GM12878 (cell line): ENCODE measurements at regions not wholly inside any gene's neighbourhood (a gene's known extent, or its start where the extent isn't known, plus 50 kb on each side); places are given as distances from the start of the nearest gene placed in this dataset.
"Not testable (repeated sequence)": the region's sequence is repeated elsewhere in the genome, so short reads cannot be mapped to it uniquely, and the experiment has no call there.

Experiments used
- ATAC-seq: fragments of 200-7000 bp; cut with Tn5 transposase; 3 replicates; pipeline ENCODE4 v1.9.1; 2020; ENCODE audit warnings: mild to moderate bottlenecking, moderate library complexity
- BruUV-seq: library from RNA; stranded (reverse); fragments of 400-500 nt; replicated peaks from 2 replicates; lab custom pipeline; 2021; lab: Mats Ljungman, UMichigan
- CTCF ChIA-PET: fragments of 300-600 bp; sonication (Branson Sonifier 250); formaldehyde crosslinking; extraction: SDS; loops from one replicate; lab custom pipeline; 2021; ENCODE audit warnings: inconsistent platforms; lab: Yijun Ruan, JAX
- POLR2A ChIA-PET: fragments of 350-600 bp; formaldehyde crosslinking; extraction: SDS; loops from one replicate; lab custom pipeline; 2021; ENCODE audit warnings: inconsistent platforms; lab: Charles Lee
- RAD21 ChIA-PET: fragments of 300-600 bp; sonication (Branson Sonifier 250); formaldehyde crosslinking; loops from one replicate; lab custom pipeline; 2023; ENCODE audit warnings: antibody characterized with exemption; ENCODE audit not compliant: unreplicated experiment; lab: Charles Lee
- SMC1A ChIA-PET: fragments of 300-600 bp; sonication (Branson Sonifier 250); formaldehyde crosslinking; loops from one replicate; lab custom pipeline; 2023; ENCODE audit not compliant: unreplicated experiment, uncharacterized antibody; lab: Charles Lee
- DNase-seq: peaks from one replicate; pipeline ENCODE4 v3.0.0-alpha.2; 2011; ENCODE audit warnings: low read depth, low spot score
- FAIRE-seq: peaks from 3 replicates; lab custom pipeline; 2011; peaks lifted over from hg19 to GRCh38; lab: Jason Lieb, UNC
- H2AFZ ChIP-seq: 2 replicates; pipeline ENCODE4 v1.6.0; 2011; ENCODE audit warnings: low read depth, low read length, control low read depth; ENCODE audit not compliant: control insufficient read depth
- H3K27ac ChIP-seq: 2 replicates; pipeline ENCODE4 v1.5.1; 2011; ENCODE audit warnings: control low read depth; ENCODE audit not compliant: control insufficient read depth, insufficient read depth
- H3K27me3 ChIP-seq, 2 experiments: replicated peaks in 1 of 2; 2 replicates each; pipeline versions ENCODE4 v1.6.0 to v1.6.1; 2011; ENCODE audit warnings: low read length in 1 of 2; ENCODE audit not compliant: control insufficient read depth in 2 of 2, insufficient read depth in 2 of 2
- H3K36me3 ChIP-seq, 2 experiments: 2 replicates each; pipeline ENCODE4 v1.5.1; 2011; ENCODE audit warnings: low read length in 1 of 2; ENCODE audit not compliant: control insufficient read depth in 2 of 2, insufficient read depth in 2 of 2
- H3K4me1 ChIP-seq: 2 replicates; pipeline ENCODE4 v1.6.1; 2011; ENCODE audit warnings: mild to moderate bottlenecking, low read length, moderate library complexity, mixed read lengths; ENCODE audit not compliant: control insufficient read depth, insufficient read depth
- H3K4me2 ChIP-seq: 2 replicates; pipeline ENCODE4 v1.6.0; 2011; ENCODE audit warnings: control low read depth; ENCODE audit not compliant: control insufficient read depth, insufficient read depth
- H3K4me3 ChIP-seq: fragments of 200-600 bp; sonication (generic); 2 replicates; pipeline ENCODE4 v1.5.1; 2016
- H3K79me2 ChIP-seq: 2 replicates; pipeline ENCODE4 v1.6.0; 2011; ENCODE audit warnings: low read length; ENCODE audit not compliant: control insufficient read depth, insufficient read depth
- H3K9ac ChIP-seq: 2 replicates; pipeline ENCODE4 v1.8.0; 2011; ENCODE audit warnings: low read length, control low read depth, mixed read lengths; ENCODE audit not compliant: control insufficient read depth, insufficient read depth
- H3K9me3 ChIP-seq: replicated peaks from 3 replicates; pipeline ENCODE4 v1.5.1; 2011; ENCODE audit warnings: mild to moderate bottlenecking, low read length; ENCODE audit not compliant: control insufficient read depth, insufficient read depth
- H4K20me1 ChIP-seq: 2 replicates; pipeline ENCODE4 v1.6.0; 2011; ENCODE audit not compliant: control insufficient read depth, insufficient read depth
- BCLAF1 ChIP-seq: fragments of 450-650 bp; IDR thresholded peaks from 2 replicates; pipeline ENCODE4 v1.6.1; 2017; ENCODE audit warnings: antibody characterized with exemption, mild to moderate bottlenecking, moderate library complexity
- CTCF ChIP-seq, 3 experiments: IDR thresholded peaks in 2 of 3; conservative IDR thresholded peaks in 1 of 3; 2 replicates each; pipeline ENCODE4 v1.5.1; 2011; ENCODE audit warnings: low read depth in 3 of 3, low read length in 3 of 3, mild to moderate bottlenecking in 3 of 3, control low read depth in 2 of 3, moderate library complexity in 2 of 3, inconsistent platforms in 1 of 3, mixed read lengths in 1 of 3; ENCODE audit not compliant: control insufficient read depth in 2 of 3, insufficient read depth in 1 of 3; ENCODE audit errors: extremely low read depth in 1 of 3
- FOXK2 ChIP-seq: fragments of 450-650 bp; IDR thresholded peaks from 2 replicates; pipeline ENCODE4 v1.6.1; 2017; ENCODE audit warnings: mild to moderate bottlenecking, moderate library complexity
- IKZF1 ChIP-seq: fragments of 450-650 bp; conservative IDR thresholded peaks from 2 replicates; pipeline ENCODE4 v1.6.1; 2017; ENCODE audit warnings: antibody characterized with exemption, mild to moderate bottlenecking
- PML ChIP-seq: IDR thresholded peaks from 2 replicates; pipeline ENCODE4 v1.6.1; 2012; ENCODE audit warnings: low read length, inconsistent platforms
- STAT1 ChIP-seq: fragments of 450-650 bp; conservative IDR thresholded peaks from 2 replicates; pipeline ENCODE4 v1.6.1; 2014; ENCODE audit warnings: antibody characterized with exemption, mild to moderate bottlenecking
- TCF3 ChIP-seq: IDR thresholded peaks from 2 replicates; pipeline ENCODE4 v1.6.1; 2012; ENCODE audit warnings: low read depth, mild to moderate bottlenecking, low read length, borderline replicate concordance; ENCODE audit not compliant: insufficient read depth
- USF2 ChIP-seq: IDR thresholded peaks from 2 replicates; pipeline ENCODE4 v1.6.1; 2011; ENCODE audit warnings: low read depth, low read length, improper control_type of control experiment, borderline replicate concordance
- WRNIP1 ChIP-seq: IDR thresholded peaks from 2 replicates; pipeline ENCODE4 v1.6.1; 2011; ENCODE audit warnings: low read depth, low read length, improper control_type of control experiment, borderline replicate concordance
- WGBS: methylation state at CpG from one replicate; pipeline ENCODE4 v1.1.6; 2016; ENCODE audit warnings: low lambda C conversion rate; ENCODE audit not compliant: insufficient replicate concordance, insufficient coverage; ENCODE audit errors: missing lambda C conversion rate; 5-methylcytosine and 5-hydroxymethylcytosine counted together
- in situ Hi-C: fragments of 300-500 bp; cut with MboI; formaldehyde crosslinking; loops from 9 replicates; pipeline ENCODE4 v1.14.3; 2018; ENCODE audit warnings: mixed read lengths
- intact Hi-C: fragments of 100-400 bp; cut with micrococcal nuclease; formaldehyde crosslinking; loops from one replicate; pipeline ENCODE4 v1.14.2; 2022; ENCODE audit not compliant: unreplicated experiment

DNA sequence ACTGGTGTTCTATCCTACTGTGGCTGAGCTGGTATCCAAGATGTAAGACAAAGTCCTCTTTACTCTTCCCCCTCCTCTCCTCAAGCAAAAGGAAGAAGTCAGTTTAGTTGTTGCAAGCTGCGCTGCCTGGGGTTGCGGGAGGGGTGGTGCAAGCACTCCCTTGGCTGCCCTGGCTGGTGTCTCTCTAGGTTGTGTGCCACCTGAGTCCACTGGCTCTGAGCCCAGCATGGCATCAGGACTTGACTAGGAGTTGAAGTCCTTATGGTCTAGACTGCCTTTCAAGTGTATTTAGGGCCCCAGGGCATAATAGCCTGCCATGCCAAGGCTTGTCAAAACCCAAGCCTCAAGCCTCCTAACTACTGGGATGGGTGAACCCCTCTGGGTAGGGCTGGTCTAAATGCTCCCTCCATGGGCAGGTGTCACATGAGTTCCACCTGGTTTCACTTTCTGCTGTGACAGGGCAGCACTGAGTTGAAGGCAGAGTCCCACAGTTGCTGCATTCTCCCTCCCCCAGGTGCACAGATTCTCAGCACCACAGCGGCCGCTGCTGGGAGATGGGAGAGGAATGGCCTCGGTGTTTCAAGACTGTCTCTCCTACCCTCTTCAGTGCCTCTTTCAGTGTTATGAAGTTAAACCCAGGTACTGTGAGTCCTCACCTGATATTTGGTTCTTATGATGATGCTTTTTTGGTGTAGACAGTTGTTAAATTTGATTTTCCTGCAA, 62.5 kb upstream of the CHRNB4 start:
- DNase-seq, H3K27me3 ChIP-seq, H3K9ac ChIP-seq, RAD21 ChIA-PET, H3K27ac ChIP-seq, H3K4me1 ChIP-seq, H3K9me3 ChIP-seq, POLR2A ChIA-PET, H3K36me3 ChIP-seq, H3K4me3 ChIP-seq, FAIRE-seq, in situ Hi-C loops, H3K79me2 ChIP-seq, intact Hi-C loops, H3K4me2 ChIP-seq, H2AFZ ChIP-seq, H4K20me1 ChIP-seq, BruUV-seq, ATAC-seq, CTCF ChIA-PET: not testable (repeated sequence)
- SMC1A ChIA-PET: interaction anchor here (1.5 kb wide), 1 partner anchor 64 kb away, joined by 3 read pairs; no protein-coding TSS in a partner anchor
- 75% methylated on average over 5 of the region's 5 CpGs for WGBS

DNA sequence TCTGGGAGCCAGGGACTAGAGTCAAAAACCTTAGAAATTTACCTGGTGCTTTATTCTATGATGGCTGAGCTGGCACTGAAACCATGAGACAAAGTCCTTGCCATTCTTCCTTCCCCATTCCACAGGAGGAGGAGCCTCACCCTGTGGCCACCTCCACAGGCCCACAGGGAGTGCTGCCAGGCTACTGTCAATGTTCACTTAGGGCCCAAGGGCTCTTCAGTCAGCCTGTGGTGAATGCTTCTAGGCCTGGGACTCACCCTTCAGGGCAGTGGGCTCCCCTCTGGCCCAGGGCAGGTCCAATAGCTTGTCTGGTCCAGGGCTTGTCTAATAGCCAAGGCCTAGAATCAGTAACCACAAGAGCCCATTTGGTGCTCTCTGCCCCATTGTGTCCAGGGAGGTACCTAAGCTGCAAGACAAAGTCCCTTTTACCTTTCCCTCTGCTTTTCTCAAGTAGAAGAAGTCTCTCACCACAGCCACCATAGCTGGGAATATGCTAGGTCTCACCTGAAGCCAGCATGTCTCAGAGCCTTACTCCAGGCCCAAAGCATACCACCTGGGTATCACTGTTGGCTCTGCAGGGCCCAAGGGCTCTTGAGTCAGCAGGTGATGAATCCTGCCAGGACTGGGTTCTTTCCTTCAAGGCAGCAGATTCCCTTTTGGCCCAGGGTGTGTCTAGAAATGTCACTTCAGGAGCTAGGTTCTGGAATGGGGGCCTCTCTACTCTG, 61.8 kb upstream of the CHRNB4 start:
- H3K9me3 ChIP-seq: no peaks in the 10 kb centered on the region
- no peaks in the 10 kb centered on the region for H4K20me1 ChIP-seq
- intact Hi-C loops (no loop called here), in situ Hi-C loops (no loop called here)
- CTCF ChIA-PET: no interaction called here
- RAD21 ChIA-PET: no interaction called here
- FAIRE-seq: no peak
- H3K27ac ChIP-seq: no peak overlapping the region
- no peaks in the 10 kb centered on the region for H3K36me3 ChIP-seq
- no TSS peak for BruUV-seq
- no peak for DNase-seq
- H2AFZ ChIP-seq: no peak overlapping the region
- ATAC-seq: no peak
- no peak overlapping the region for H3K9ac ChIP-seq
- POLR2A ChIA-PET: no interaction called here
- H3K4me3 ChIP-seq: no peak overlapping the region
- SMC1A ChIA-PET: no interaction called here
- H3K27me3 ChIP-seq: 0 out of 4 replicates have a peak, but pooled peaks cover 0 to 2% of the 10 kb centered on the region in 2 experiments
- no peaks in the 10 kb centered on the region for H3K4me1 ChIP-seq
- no peaks in the 10 kb centered on the region for H3K79me2 ChIP-seq
- no peak overlapping the region for H3K4me2 ChIP-seq
- TF ChIP-seq CTCF (IDR thresholded peaks at IDR 0.05 in 2 of 3, conservative IDR thresholded peaks at IDR 0.05 in 1 of 3; ENCODE audit: control insufficient read depth in 2 of 3, extremely low read depth in 1 of 3, insufficient read depth in 1 of 3, low read depth in 3 of 3, low read length in 3 of 3) (no peak), BCLAF1 (no peak), FOXK2 (no peak), IKZF1 (no peak), TCF3 (no peak), USF2 (no peak), PML (no peak), WRNIP1 (no peak), STAT1 (no peak)
